ENCODE measurements at regions not wholly inside any gene's neighbourhood (a gene's known extent, or its start where the extent isn't known, plus 50 kb on each side); places are given as distances from the start of the nearest gene placed in this dataset.

DNA sequence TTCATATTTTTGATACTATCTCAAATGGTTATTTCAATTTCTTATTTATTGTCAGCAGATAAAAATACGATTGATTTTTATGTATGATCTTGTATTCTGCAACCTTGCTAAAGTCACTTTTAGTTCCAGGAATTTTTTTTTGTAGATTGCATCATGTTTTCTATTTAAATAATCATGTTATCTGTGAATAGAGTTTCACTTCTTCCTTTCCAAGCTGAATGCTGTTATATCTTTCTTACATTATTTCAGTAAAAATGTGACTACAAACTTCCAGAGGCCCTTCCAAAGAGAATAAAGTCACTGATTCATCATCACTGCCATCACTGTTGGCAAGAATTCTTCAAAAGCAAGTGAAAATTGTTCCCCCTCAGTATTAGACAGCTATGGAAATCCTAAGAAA, 104.7 kb upstream of the RAP1B start:
- TF ChIP-seq HDGF (IDR thresholded peaks at IDR 0.05; ENCODE audit: borderline replicate concordance) (no peak), ZNF384 (IDR thresholded peaks at IDR 0.05) (no peak), TARDBP (IDR thresholded peaks at IDR 0.05) (no peak)
- TF ChIP-seq, protein P1, sequence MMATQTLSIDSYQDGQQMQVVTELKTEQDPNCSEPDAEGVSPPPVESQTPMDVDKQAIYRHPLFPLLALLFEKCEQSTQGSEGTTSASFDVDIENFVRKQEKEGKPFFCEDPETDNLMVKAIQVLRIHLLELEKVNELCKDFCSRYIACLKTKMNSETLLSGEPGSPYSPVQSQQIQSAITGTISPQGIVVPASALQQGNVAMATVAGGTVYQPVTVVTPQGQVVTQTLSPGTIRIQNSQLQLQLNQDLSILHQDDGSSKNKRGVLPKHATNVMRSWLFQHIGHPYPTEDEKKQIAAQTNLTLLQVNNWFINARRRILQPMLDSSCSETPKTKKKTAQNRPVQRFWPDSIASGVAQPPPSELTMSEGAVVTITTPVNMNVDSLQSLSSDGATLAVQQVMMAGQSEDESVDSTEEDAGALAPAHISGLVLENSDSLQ (IDR thresholded peaks at IDR 0.05), result no peak
- ChIA-PET POLR2A (interaction anchor here (0.5 kb wide), 1 partner anchor 177 kb away, joined by 3 read pairs; no protein-coding TSS in a partner anchor), CTCF (no interaction called here)
- no peak for DNase-seq (ENCODE audit: extremely low spot score)

DNA sequence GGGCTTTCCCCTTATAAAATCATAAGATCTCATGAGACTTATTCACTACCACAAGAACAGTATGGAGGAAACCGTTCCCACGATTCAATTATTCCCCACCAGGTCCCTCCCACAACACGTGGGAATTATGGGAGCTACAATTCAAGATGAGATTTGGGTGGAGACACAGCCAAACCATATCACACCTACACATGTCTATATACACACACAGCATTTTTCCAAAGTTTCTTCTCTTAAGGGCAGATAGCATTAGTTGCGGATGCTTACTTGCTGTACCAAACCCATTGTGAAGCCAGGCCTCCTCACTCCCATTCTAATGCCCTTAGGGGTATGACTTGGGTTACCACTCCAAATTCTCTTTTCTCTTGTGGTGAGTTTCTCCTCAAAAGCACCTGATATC, 104.1 kb upstream of the RAP1B start:
- ChIA-PET CTCF (no interaction called here), POLR2A (no interaction called here)
- no peak for DNase-seq (ENCODE audit: extremely low spot score)
- TF ChIP-seq ARNT (IDR thresholded peaks at IDR 0.05) (no peak), FOXM1 (IDR thresholded peaks at IDR 0.05; ENCODE audit: borderline replicate concordance) (no peak), FOXK2 (IDR thresholded peaks at IDR 0.05) (no peak), ELF4 (IDR thresholded peaks at IDR 0.05) (no peak), ZNF384 (IDR thresholded peaks at IDR 0.05) (no peak)

DNA sequence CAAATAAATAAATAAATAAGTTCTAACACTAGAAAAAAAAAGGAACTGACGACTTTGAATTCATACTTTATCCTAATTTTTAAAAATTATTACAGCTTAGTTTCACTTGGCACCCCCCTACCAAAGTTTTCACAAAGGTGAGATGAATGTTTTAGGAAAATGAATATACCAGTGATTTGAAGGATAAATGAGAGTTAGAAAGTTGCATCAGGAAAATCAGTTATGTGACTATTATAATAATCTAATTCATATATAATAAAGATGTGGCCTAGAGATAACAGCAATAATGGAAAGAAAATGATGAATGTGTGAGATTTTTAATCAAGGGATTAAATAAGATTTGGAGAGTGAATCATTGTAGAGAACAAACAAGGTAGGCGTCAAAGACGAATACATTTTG, 103.0 kb upstream of the RAP1B start:
- TF ChIP-seq NFRKB (IDR thresholded peaks at IDR 0.05) (no peak), FOXM1 (IDR thresholded peaks at IDR 0.05; ENCODE audit: borderline replicate concordance) (no peak), L3MBTL2 (conservative IDR thresholded peaks at IDR 0.05) (no peak), HDGF (IDR thresholded peaks at IDR 0.05; ENCODE audit: borderline replicate concordance) (no peak), CTBP1 (IDR thresholded peaks at IDR 0.05; ENCODE audit: borderline replicate concordance) (no peak), FOXA1 (IDR thresholded peaks at IDR 0.05) (no peak), LEF1 (IDR thresholded peaks at IDR 0.05; ENCODE audit: borderline replicate concordance) (no peak), ZNF384 (IDR thresholded peaks at IDR 0.05) (no peak), TARDBP (IDR thresholded peaks at IDR 0.05) (no peak), SP1 (IDR thresholded peaks at IDR 0.05) (no peak), ELF4 (IDR thresholded peaks at IDR 0.05) (no peak), SUZ12 (IDR thresholded peaks at IDR 0.05) (no peak), ARNT (IDR thresholded peaks at IDR 0.05) (no peak), BHLHE40 (IDR thresholded peaks at IDR 0.05; ENCODE audit: borderline replicate concordance) (no peak), FOXK2 (IDR thresholded peaks at IDR 0.05) (no peak)
- TF ChIP-seq, protein P1 (IDR thresholded peaks at IDR 0.05), result no peak
- DNase-seq (ENCODE audit: extremely low spot score), result no peak
- CTCF ChIA-PET, result no interaction called here
- POLR2A ChIA-PET, result no interaction called here

DNA sequence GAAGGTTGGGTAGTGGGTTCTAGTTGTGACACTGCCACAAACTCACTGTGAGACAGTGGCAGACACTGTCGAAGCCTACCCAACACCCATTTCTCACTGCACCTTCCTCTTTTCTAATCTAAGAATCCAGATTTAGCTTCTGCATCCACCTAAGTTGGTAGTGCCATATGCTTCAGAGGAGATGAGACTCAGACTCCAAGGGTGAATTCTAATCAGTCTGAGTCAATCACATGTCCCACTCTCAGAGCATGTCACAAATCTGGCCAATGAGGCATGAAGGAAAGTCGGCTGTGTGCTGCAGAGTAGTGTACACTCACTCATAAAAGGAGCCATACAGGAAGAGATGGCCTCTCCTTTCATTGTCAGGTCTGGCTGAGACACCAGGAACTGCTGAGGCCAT, 102.1 kb upstream of the RAP1B start:
- no peak for TF ChIP-seq HDGF (IDR thresholded peaks at IDR 0.05; ENCODE audit: borderline replicate concordance)
- no peak for TF ChIP-seq ELF4 (IDR thresholded peaks at IDR 0.05)
- no peak for TF ChIP-seq SP1 (IDR thresholded peaks at IDR 0.05)
- no peak for TF ChIP-seq NFRKB (IDR thresholded peaks at IDR 0.05)
- no peak for DNase-seq (ENCODE audit: extremely low spot score)
- POLR2A ChIA-PET, result no interaction called here
- CTCF ChIA-PET, result no interaction called here

DNA sequence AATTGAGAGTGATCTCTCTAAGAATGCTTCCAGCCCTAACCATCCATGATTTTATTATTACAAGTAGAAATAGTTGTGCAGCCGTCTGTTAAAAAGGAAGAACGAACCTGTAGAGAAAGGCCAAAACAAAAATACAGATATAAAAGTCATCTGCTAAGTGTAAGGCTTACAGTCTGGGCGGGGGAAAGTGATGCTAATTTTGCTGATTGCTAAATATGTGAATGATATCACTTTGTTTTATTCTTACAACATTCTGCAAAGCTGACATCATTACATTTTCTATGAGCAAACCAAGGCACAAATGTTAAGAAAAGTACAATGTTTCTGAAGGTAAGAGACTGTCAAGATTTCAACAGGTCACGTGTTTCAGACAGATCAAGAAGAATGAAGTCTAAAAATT, 101.5 kb upstream of the RAP1B start:
- CTCF ChIA-PET, result no interaction called here
- TF ChIP-seq CTBP1 (IDR thresholded peaks at IDR 0.05; ENCODE audit: borderline replicate concordance) (no peak), TARDBP (IDR thresholded peaks at IDR 0.05) (no peak), HDGF (IDR thresholded peaks at IDR 0.05; ENCODE audit: borderline replicate concordance) (no peak), ARNT (IDR thresholded peaks at IDR 0.05) (no peak), SUZ12 (IDR thresholded peaks at IDR 0.05) (no peak), FOXM1 (IDR thresholded peaks at IDR 0.05; ENCODE audit: borderline replicate concordance) (no peak), ELF4 (IDR thresholded peaks at IDR 0.05) (no peak), LEF1 (IDR thresholded peaks at IDR 0.05; ENCODE audit: borderline replicate concordance) (no peak)
- TF ChIP-seq, protein P1 (IDR thresholded peaks at IDR 0.05), result no peak
- POLR2A ChIA-PET, result no interaction called here
- DNase-seq (ENCODE audit: extremely low spot score), result no peak

DNA sequence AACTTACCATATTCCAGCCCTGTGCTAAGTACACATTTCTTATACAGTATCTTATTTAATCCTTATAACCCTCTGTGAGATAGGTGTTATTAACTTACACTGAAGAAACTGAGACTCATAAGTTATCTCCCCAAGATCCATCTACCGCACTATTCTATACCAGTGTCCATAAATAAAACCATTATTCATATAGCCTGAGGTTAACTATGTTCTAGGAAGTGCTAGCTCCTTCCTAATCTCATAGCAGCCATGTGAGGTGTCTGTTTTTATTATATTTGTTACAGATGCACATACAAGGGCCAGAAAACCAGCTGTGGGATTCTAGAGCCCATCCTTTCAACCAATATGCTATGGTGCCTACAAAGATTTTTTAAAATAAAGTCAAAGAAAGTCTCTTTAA, 100.3 kb upstream of the RAP1B start:
- ChIA-PET CTCF (no interaction called here), POLR2A (no interaction called here)
- no peak for TF ChIP-seq HDGF (IDR thresholded peaks at IDR 0.05; ENCODE audit: borderline replicate concordance)
- no peak for TF ChIP-seq ZNF384 (IDR thresholded peaks at IDR 0.05)
- no peak for TF ChIP-seq SUZ12 (IDR thresholded peaks at IDR 0.05)
- no peak for TF ChIP-seq ARNT (IDR thresholded peaks at IDR 0.05)
- no peak for TF ChIP-seq L3MBTL2 (conservative IDR thresholded peaks at IDR 0.05)
- TF ChIP-seq NFRKB (IDR thresholded peaks at IDR 0.05), result no peak
- TF ChIP-seq FOXK2 (IDR thresholded peaks at IDR 0.05), result no peak
- TF ChIP-seq LEF1 (IDR thresholded peaks at IDR 0.05; ENCODE audit: borderline replicate concordance), result no peak
- no peak for TF ChIP-seq FOXM1 (IDR thresholded peaks at IDR 0.05; ENCODE audit: borderline replicate concordance)
- no peak for TF ChIP-seq SP1 (IDR thresholded peaks at IDR 0.05)
- TF ChIP-seq ELF4 (IDR thresholded peaks at IDR 0.05), result no peak
- no peak for TF ChIP-seq FOXA1 (IDR thresholded peaks at IDR 0.05)
- no peak for TF ChIP-seq BHLHE40 (IDR thresholded peaks at IDR 0.05; ENCODE audit: borderline replicate concordance)
- TF ChIP-seq, protein P1 (IDR thresholded peaks at IDR 0.05), result no peak
- no peak for DNase-seq (ENCODE audit: extremely low spot score)
